Stimulated activated CD4-positive, alpha-beta T cell treated with anti-CD3 and anti-CD28 coated beads, Interleukin-4, amount 100 ng/mL, for 48 hours (primary cell): ENCODE measurements at regions not wholly inside any gene's neighbourhood (a gene's known extent, or its start where the extent isn't known, plus 50 kb on each side); places are given as distances from the start of the nearest gene placed in this dataset.

ENCODE experiments used
- DNase-seq, 2 donors: peaks; one replicate each; pipeline ENCODE4 v3.0.0-alpha.2; 2020; ENCODE audit warnings: low read depth in 2 of 2

GRCh38 chr1:23639460-23640095 lies 52.0 kb upstream of the RPL11 start:
- DNase-seq: no peak

- no peak for DNase-seq
Measured at GRCh38 chr1:23638786-23639241, 52.8 kb upstream of the RPL11 start.

GRCh38 chr1:23638188-23638619 lies 53.4 kb upstream of the RPL11 start:
- no peak for DNase-seq

GRCh38 chr1:23636009-23636408 lies 55.6 kb upstream of the RPL11 start:
- DNase-seq: no peak

- DNase-seq: no peak
Measured at GRCh38 chr1:23634840-23635651, 56.6 kb upstream of the RPL11 start.

- DNase-seq: no peak
Measured at GRCh38 chr1:23634518-23634839, 57.1 kb upstream of the RPL11 start.

- DNase-seq: no peak
Measured at GRCh38 chr1:23632479-23633160, 59.0 kb upstream of the RPL11 start.

GRCh38 chr1:23629708-23630290 lies 61.8 kb upstream of the RPL11 start:
- no peak for DNase-seq

GRCh38 chr1:23628951-23629387 lies 62.6 kb upstream of the RPL11 start:
- DNase-seq: no peak

- DNase-seq: no peak
Measured at GRCh38 chr1:23627069-23627735, 64.4 kb upstream of the RPL11 start.

GRCh38 chr1:23625929-23626535 lies 65.6 kb upstream of the RPL11 start:
- no peak for DNase-seq

GRCh38 chr1:23625459-23625858 lies 66.1 kb upstream of the RPL11 start:
- DNase-seq: no peak

- DNase-seq: peak in 1 of 2 donors; percentile 45
Measured at GRCh38 chr1:23624440-23624839, 65.1 kb upstream of the ID3 start.

- DNase-seq: no peak
Measured at GRCh38 chr1:23622284-23622683, 63.0 kb upstream of the ID3 start.

GRCh38 chr1:23620605-23621004 lies 61.3 kb upstream of the ID3 start:
- no peak for DNase-seq

- peak; percentile 59 to 69 for DNase-seq
Measured at GRCh38 chr1:23619299-23620188, 60.2 kb upstream of the ID3 start.

GRCh38 chr1:23618586-23619083 lies 59.3 kb upstream of the ID3 start:
- no peak for DNase-seq

- no peak for DNase-seq
Measured at GRCh38 chr1:23617084-23617521, 57.8 kb upstream of the ID3 start.

GRCh38 chr1:23616292-23616824 lies 57.1 kb upstream of the ID3 start:
- no peak for DNase-seq

- no peak for DNase-seq
Measured at GRCh38 chr1:23615852-23616251, 56.6 kb upstream of the ID3 start.
